Liver (tissue), 7 donors: ENCODE measurements at regions not wholly inside any gene's neighbourhood (a gene's known extent, or its start where the extent isn't known, plus 50 kb on each side); places are given as distances from the start of the nearest gene placed in this dataset.

Experiments used
- DNase-seq: peaks from one replicate; pipeline ENCODE4 v3.0.0-alpha.2; 2017; ENCODE audit warnings: low spot score
- H3K27ac ChIP-seq, 2 donors: one replicate each; pipeline ENCODE4 v1.7.0; 2013; ENCODE audit warnings: inconsistent platforms in 2 of 2, low read length in 2 of 2, control low read depth in 1 of 2, low read depth in 1 of 2, mild to moderate bottlenecking in 1 of 2
- H3K27me3 ChIP-seq, 4 donors: one replicate each; pipeline versions ENCODE4 v1.6.1 to v1.7.0; 2013; ENCODE audit warnings: low read length in 3 of 4, inconsistent platforms in 1 of 4, mild to moderate bottlenecking in 1 of 4, moderate library complexity in 1 of 4; ENCODE audit not compliant: control insufficient read depth in 4 of 4, insufficient read depth in 4 of 4
- H3K36me3 ChIP-seq, 4 donors: one replicate each; pipeline versions ENCODE4 v1.6.1 to v1.7.0; 2013; ENCODE audit warnings: low read length in 3 of 4, mild to moderate bottlenecking in 3 of 4, low read depth in 1 of 4, moderate library complexity in 1 of 4; ENCODE audit not compliant: control insufficient read depth in 4 of 4, insufficient read depth in 3 of 4
- H3K4me1 ChIP-seq, 4 donors: one replicate each; pipeline versions ENCODE4 v1.6.1 to v1.7.0; 2013; ENCODE audit warnings: low read length in 3 of 4, mild to moderate bottlenecking in 3 of 4, moderate library complexity in 1 of 4; ENCODE audit not compliant: control insufficient read depth in 4 of 4, insufficient read depth in 4 of 4
- H3K4me3 ChIP-seq, 3 donors: one replicate each; pipeline versions ENCODE4 v1.6.1 to v1.7.0; 2013; ENCODE audit warnings: low read length in 3 of 3, control low read depth in 1 of 3, low read depth in 1 of 3, mild to moderate bottlenecking in 1 of 3
- H3K9ac ChIP-seq, 2 donors: one replicate each; pipeline ENCODE4 v1.7.0; 2013; ENCODE audit warnings: low read length in 2 of 2, mild to moderate bottlenecking in 2 of 2, moderate library complexity in 2 of 2, control low read depth in 1 of 2, low read depth in 1 of 2
- H3K9me3 ChIP-seq, 4 donors: one replicate each; pipeline versions ENCODE4 v1.6.1 to v1.7.0; 2013; ENCODE audit warnings: low read length in 3 of 4; ENCODE audit not compliant: control insufficient read depth in 4 of 4
- ATF3 ChIP-seq: IDR thresholded peaks from 2 replicates; pipeline ENCODE4 v1.6.1; 2016; ENCODE audit warnings: antibody characterized with exemption
- FOXA1 ChIP-seq: IDR thresholded peaks from 2 replicates; pipeline ENCODE4 v1.6.1; 2016; ENCODE audit warnings: antibody characterized with exemption
- FOXA2 ChIP-seq: IDR thresholded peaks from 2 replicates; pipeline ENCODE4 v1.6.1; 2016; ENCODE audit warnings: antibody characterized with exemption
- GABPA ChIP-seq, 2 donors: IDR thresholded peaks in 1 of 2; conservative IDR thresholded peaks in 1 of 2; 2 replicates each; pipeline ENCODE4 v1.6.1; 2016; ENCODE audit warnings: antibody characterized with exemption in 2 of 2, mild to moderate bottlenecking in 1 of 2, moderate library complexity in 1 of 2
- HNF4A ChIP-seq, 2 donors: conservative IDR thresholded peaks; 2 replicates each; pipeline ENCODE4 v1.6.1; 2016; ENCODE audit warnings: antibody characterized with exemption in 2 of 2, mild to moderate bottlenecking in 2 of 2
- JUND ChIP-seq, 2 donors: IDR thresholded peaks; 2 replicates each; pipeline ENCODE4 v1.6.1; 2016; ENCODE audit warnings: antibody characterized with exemption in 2 of 2
- MAX ChIP-seq: IDR thresholded peaks from 2 replicates; pipeline ENCODE4 v1.6.1; 2016; ENCODE audit warnings: antibody characterized with exemption
- NR2F2 ChIP-seq: IDR thresholded peaks from 2 replicates; pipeline ENCODE4 v1.6.1; 2016; ENCODE audit warnings: antibody characterized with exemption
- RAD21 ChIP-seq, 2 donors: IDR thresholded peaks; 2 replicates each; pipeline ENCODE4 v1.6.1; 2016; ENCODE audit warnings: antibody characterized with exemption in 2 of 2, mild to moderate bottlenecking in 2 of 2
- REST ChIP-seq: IDR thresholded peaks from 2 replicates; pipeline ENCODE4 v1.6.1; 2016; ENCODE audit warnings: antibody characterized with exemption, mild to moderate bottlenecking
- RXRA ChIP-seq, 2 donors: IDR thresholded peaks; 2 replicates each; pipeline ENCODE4 v1.6.1; 2017 to 2018; ENCODE audit warnings: antibody characterized with exemption in 2 of 2, mild to moderate bottlenecking in 1 of 2
- SP1 ChIP-seq: IDR thresholded peaks from 2 replicates; pipeline ENCODE4 v1.6.1; 2018; ENCODE audit warnings: antibody characterized with exemption, mild to moderate bottlenecking
- TAF1 ChIP-seq: conservative IDR thresholded peaks from 2 replicates; pipeline ENCODE4 v1.6.1; 2016; ENCODE audit warnings: antibody characterized with exemption, mild to moderate bottlenecking
- YY1 ChIP-seq: IDR thresholded peaks from 2 replicates; pipeline ENCODE4 v1.6.1; 2016; ENCODE audit warnings: antibody characterized with exemption, mild to moderate bottlenecking
- ZBTB33 ChIP-seq: IDR thresholded peaks from 2 replicates; pipeline ENCODE4 v1.6.1; 2016; ENCODE audit warnings: antibody characterized with exemption
- WGBS: extraction: QIAGEN DNeasy Blood & Tissue Kit; methylation state at CpG from one replicate; pipeline ENCODE4 v1.1.7; 2013; 5-methylcytosine and 5-hydroxymethylcytosine counted together
- donor health status: healthy.
- donor health status: healthy.
- donor health status: healthy.
- donor health status: healthy.

GRCh38 chr2:220696280-220696669 is 875.8 kb downstream of the EPHA4 start:
- WGBS = 72% methylated on average over 6 of the region's 6 CpGs
- Histone ChIP-seq H3K4me1 (no peaks in the 10 kb centered on the region), H3K9me3 (peaks cover 0 to 2% (median 0%) of the 10 kb centered on the region in 4 donors), H3K27me3 (peaks cover 0 to 6% (median 2%) of the 10 kb centered on the region in 4 donors), H3K4me3 (no peak overlapping the region), H3K27ac (no peak overlapping the region), H3K36me3 (no peaks in the 10 kb centered on the region), H3K9ac (no peak overlapping the region)
- no peak for DNase-seq
- TF ChIP-seq RAD21 (IDR thresholded peaks at IDR 0.05) (no peak), FOXA2 (no peak), FOXA1 (no peak), GABPA (IDR thresholded peaks at IDR 0.05 in 1 of 2, conservative IDR thresholded peaks at IDR 0.05 in 1 of 2) (no peak), ATF3 (no peak), SP1 (no peak), REST (no peak), YY1 (no peak), JUND (IDR thresholded peaks at IDR 0.05) (no peak), ZBTB33 (no peak), TAF1 (no peak), RXRA (IDR thresholded peaks at IDR 0.05) (no peak), HNF4A (conservative IDR thresholded peaks at IDR 0.05) (no peak), NR2F2 (no peak), MAX (no peak)

GRCh38 chr2:220697011-220697410 is 875.1 kb downstream of the EPHA4 start:
- WGBS = 64% methylated on average over 2 of the region's 2 CpGs
- H3K27me3 ChIP-seq = peaks cover 0 to 6% (median 2%) of the 10 kb centered on the region in 4 donors
- no peak overlapping the region for H3K9ac ChIP-seq
- no peak for DNase-seq
- TF ChIP-seq FOXA1 = no peak
- H3K4me3 ChIP-seq = no peak overlapping the region
- no peaks in the 10 kb centered on the region for H3K36me3 ChIP-seq
- no peak overlapping the region for H3K27ac ChIP-seq
- peaks cover 0 to 2% (median 0%) of the 10 kb centered on the region in 4 donors for H3K9me3 ChIP-seq
- H3K4me1 ChIP-seq = no peaks in the 10 kb centered on the region
